Fibroblast of lung (primary cell): ENCODE measurements at regions not wholly inside any gene's neighbourhood (a gene's known extent, or its start where the extent isn't known, plus 50 kb on each side); places are given as distances from the start of the nearest gene placed in this dataset.

Experiments
- DNase-seq, 2 donors: peaks; one replicate each; pipeline versions ENCODE4 v3.0.0 to v3.0.0-alpha.2; 2010; ENCODE audit warnings: low read depth in 2 of 2
- H2AFZ ChIP-seq: 2 replicates; pipeline ENCODE4 v1.5.1; 2012; ENCODE audit warnings: low read length, control low read depth, inconsistent platforms
- H3K27ac ChIP-seq: 2 replicates; pipeline ENCODE4 v1.5.1; 2011; ENCODE audit warnings: low read length, control low read depth; ENCODE audit not compliant: insufficient read depth
- H3K27me3 ChIP-seq: 2 replicates; pipeline ENCODE4 v1.5.1; 2011; ENCODE audit warnings: mild to moderate bottlenecking, low read length; ENCODE audit not compliant: control insufficient read depth, insufficient read depth
- H3K36me3 ChIP-seq: 2 replicates; pipeline ENCODE4 v1.5.1; 2011; ENCODE audit warnings: low read length; ENCODE audit not compliant: control insufficient read depth, insufficient read depth
- H3K4me1 ChIP-seq: 2 replicates; pipeline ENCODE4 v1.5.1; 2011; ENCODE audit warnings: low read length; ENCODE audit not compliant: control insufficient read depth, insufficient read depth; ENCODE audit errors: extremely low read depth
- H3K4me2 ChIP-seq: 2 replicates; pipeline ENCODE4 v1.5.1; 2011; ENCODE audit warnings: low read length, control low read depth; ENCODE audit not compliant: insufficient read depth; ENCODE audit errors: extremely low read depth
- H3K4me3 ChIP-seq, 4 experiments: fragments of 200-600 bp in 1 of 4; sonication (generic) in 1 of 4; replicated peaks in 1 of 4; 2 replicates each; pipeline ENCODE4 v1.5.1; 2011 to 2016; ENCODE audit warnings: low read length in 4 of 4, low read depth in 3 of 4, mild to moderate bottlenecking in 3 of 4, control low read depth in 2 of 4, inconsistent platforms in 1 of 4, mixed read lengths in 1 of 4; ENCODE audit not compliant: insufficient read depth in 1 of 4; ENCODE audit errors: control extremely low read depth in 1 of 4
- H3K79me2 ChIP-seq: 2 replicates; pipeline ENCODE4 v1.5.1; 2012; ENCODE audit warnings: mild to moderate bottlenecking, low read length, inconsistent platforms; ENCODE audit not compliant: control insufficient read depth, insufficient read depth
- H3K9ac ChIP-seq: 2 replicates; pipeline ENCODE4 v1.5.1; 2011; ENCODE audit warnings: mild to moderate bottlenecking, low read length, control low read depth; ENCODE audit not compliant: insufficient read depth
- H3K9me3 ChIP-seq: 2 replicates; pipeline ENCODE4 v1.5.1; 2012; ENCODE audit warnings: low read depth, low read length; ENCODE audit not compliant: control insufficient read depth, insufficient read depth
- H4K20me1 ChIP-seq: 2 replicates; pipeline ENCODE4 v1.5.1; 2011; ENCODE audit warnings: low read length; ENCODE audit not compliant: control insufficient read depth, insufficient read depth; ENCODE audit errors: extremely low read depth
- CTCF ChIP-seq, 2 donors: IDR thresholded peaks in 1 of 2; conservative IDR thresholded peaks in 1 of 2; 1 replicate in 1 of 2; 2 replicates in 1 of 2; pipeline ENCODE4 v1.5.1; 2011 to 2012; ENCODE audit warnings: low read length in 2 of 2, control low read depth in 1 of 2, inconsistent platforms in 1 of 2, low read depth in 1 of 2, mild to moderate bottlenecking in 1 of 2
- EZH2 ChIP-seq: IDR thresholded peaks from 2 replicates; pipeline ENCODE4 v1.5.1; 2012; ENCODE audit warnings: low read length, control low read depth, mild to moderate bottlenecking; ENCODE audit errors: missing control alignments

GRCh38 chrX:131704136-131704695 is 160.3 kb downstream of the OR13H1 start:
- H3K27ac ChIP-seq = no peak overlapping the region
- H2AFZ ChIP-seq = no peak overlapping the region
- DNase-seq = peak in 1 of 2 donors; percentile 63

GRCh38 chrX:131709553-131709952 is 165.7 kb downstream of the OR13H1 start:
- no peak overlapping the region for H3K27ac ChIP-seq
- H3K4me2 ChIP-seq = no peak overlapping the region
- no peak overlapping the region for H2AFZ ChIP-seq
- H3K9me3 ChIP-seq = no peaks in the 10 kb centered on the region
- H3K27me3 ChIP-seq = no peaks in the 10 kb centered on the region
- H3K79me2 ChIP-seq = no peaks in the 10 kb centered on the region
- no peaks in the 10 kb centered on the region for H3K36me3 ChIP-seq
- no peak overlapping the region for H3K4me3 ChIP-seq
- TF ChIP-seq CTCF (conservative IDR thresholded peaks at IDR 0.05 in 1 of 2, IDR thresholded peaks at IDR 0.05 in 1 of 2; ENCODE audit: low read depth in 1 of 2, low read length in 2 of 2) = no peak
- no peak for TF ChIP-seq EZH2
- H3K9ac ChIP-seq = no peak overlapping the region
- no peaks in the 10 kb centered on the region for H3K4me1 ChIP-seq
- DNase-seq = no peak
- H4K20me1 ChIP-seq = no peaks in the 10 kb centered on the region

More at GRCh38 chrX:131704136-131704695, 160.3 kb downstream of the OR13H1 start:
- H3K4me2 ChIP-seq = peak overlapping the region; percentile 80
- peak overlapping the region in 2 of 4 experiments; percentile 0 to 5 for H3K4me3 ChIP-seq
- no peak for TF ChIP-seq EZH2
- no peak for TF ChIP-seq CTCF (conservative IDR thresholded peaks at IDR 0.05 in 1 of 2, IDR thresholded peaks at IDR 0.05 in 1 of 2; ENCODE audit: low read depth in 1 of 2, low read length in 2 of 2)
- no peaks in the 10 kb centered on the region for H4K20me1 ChIP-seq
- H3K9me3 ChIP-seq = no peaks in the 10 kb centered on the region
- H3K27me3 ChIP-seq = no peaks in the 10 kb centered on the region
- no peak overlapping the region for H3K9ac ChIP-seq
- H3K79me2 ChIP-seq = no peaks in the 10 kb centered on the region
- no peaks in the 10 kb centered on the region for H3K4me1 ChIP-seq
- H3K36me3 ChIP-seq = no peaks in the 10 kb centered on the region

GRCh38 chrX:131711478-131711867 is 167.6 kb downstream of the OR13H1 start:
- Histone ChIP-seq H3K9ac (no peak overlapping the region), H3K4me1 (no peaks in the 10 kb centered on the region), H3K9me3 (no peaks in the 10 kb centered on the region), H3K27me3 (no peaks in the 10 kb centered on the region), H3K79me2 (no peaks in the 10 kb centered on the region), H3K27ac (no peak overlapping the region), H2AFZ (no peak overlapping the region), H3K4me2 (no peak overlapping the region), H3K36me3 (no peaks in the 10 kb centered on the region), H4K20me1 (no peaks in the 10 kb centered on the region), H3K4me3 (peak overlapping the region in 1 of 4 experiments; percentile 18)
- no peak for TF ChIP-seq CTCF (conservative IDR thresholded peaks at IDR 0.05 in 1 of 2, IDR thresholded peaks at IDR 0.05 in 1 of 2; ENCODE audit: low read depth in 1 of 2, low read length in 2 of 2)
- no peak for TF ChIP-seq EZH2
- DNase-seq = no peak
